IPS-NIHi7 (cell line): ENCODE measurements at regions not wholly inside any gene's neighbourhood (a gene's known extent, or its start where the extent isn't known, plus 50 kb on each side); places are given as distances from the start of the nearest gene placed in this dataset.
"Not testable (repeated sequence)": the region's sequence is repeated elsewhere in the genome, so short reads cannot be mapped to it uniquely, and the experiment has no call there.

Experiments used
- DNase-seq: peaks from one replicate; pipeline ENCODE4 v3.0.0; 2012; ENCODE audit warnings: mixed read lengths; ENCODE audit errors: extremely low spot score

DNA sequence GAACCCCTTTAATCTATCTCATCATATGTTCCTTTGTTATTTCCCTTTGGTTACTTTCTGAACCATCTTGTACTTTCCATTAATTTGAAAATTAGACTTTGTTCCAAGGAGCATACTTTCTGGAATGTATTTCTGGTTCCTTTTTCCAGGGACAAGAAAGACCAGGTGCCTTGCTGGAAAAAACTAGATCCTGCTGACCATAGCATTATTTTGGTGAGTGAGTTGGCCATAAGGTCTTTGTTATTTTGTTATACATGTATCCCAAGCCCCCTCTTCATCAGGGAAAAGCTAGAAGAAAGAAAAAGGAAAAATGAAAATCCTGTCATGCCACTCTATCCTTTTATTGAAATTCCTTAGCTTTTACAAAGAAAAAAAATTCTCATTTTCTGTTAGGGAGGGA is 228.1 kb upstream of the TFPI start:
- DNase-seq: no peak

DNA sequence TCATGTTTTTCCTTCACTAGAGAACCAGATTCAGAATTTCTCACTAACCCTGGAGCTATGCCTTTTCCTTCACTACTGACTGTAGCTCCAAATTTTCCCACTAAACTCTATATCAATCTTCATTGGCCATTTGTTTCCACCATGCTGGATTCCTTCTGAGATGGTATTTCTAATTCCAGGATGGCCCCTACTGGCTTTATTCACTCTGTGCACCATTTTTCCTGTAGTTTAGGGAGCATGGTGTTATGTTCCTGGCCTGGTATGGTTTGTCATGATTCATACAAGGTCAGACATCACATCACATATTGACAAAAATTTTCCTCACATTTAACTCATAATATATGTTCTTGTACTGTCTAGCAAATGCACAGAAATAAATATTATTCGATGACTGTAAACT is 229.2 kb upstream of the TFPI start:
- DNase-seq: no peak

DNA sequence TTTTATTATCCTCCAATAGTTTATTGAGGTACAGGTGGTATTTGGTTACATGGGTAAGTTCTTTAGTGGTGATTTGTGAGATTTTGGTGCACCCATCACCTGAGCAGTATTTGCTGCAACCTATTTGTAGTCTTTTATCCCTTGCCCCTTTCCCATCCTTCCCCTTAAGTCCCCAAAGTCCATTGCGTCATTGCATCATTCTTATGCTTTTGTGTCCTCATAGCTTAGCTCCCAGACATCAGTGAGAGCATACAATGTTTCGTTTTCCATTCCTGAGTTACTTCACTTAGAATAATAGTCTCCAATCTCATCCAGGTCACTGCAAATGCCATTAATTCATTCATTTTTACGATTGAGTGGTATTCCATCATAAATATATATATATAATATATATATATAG is 229.9 kb upstream of the TFPI start:
- not testable (repeated sequence) for DNase-seq

GRCh38 chr2:187799601-187800000 is 245.4 kb upstream of the TFPI start:
- DNase-seq: no peak

DNA sequence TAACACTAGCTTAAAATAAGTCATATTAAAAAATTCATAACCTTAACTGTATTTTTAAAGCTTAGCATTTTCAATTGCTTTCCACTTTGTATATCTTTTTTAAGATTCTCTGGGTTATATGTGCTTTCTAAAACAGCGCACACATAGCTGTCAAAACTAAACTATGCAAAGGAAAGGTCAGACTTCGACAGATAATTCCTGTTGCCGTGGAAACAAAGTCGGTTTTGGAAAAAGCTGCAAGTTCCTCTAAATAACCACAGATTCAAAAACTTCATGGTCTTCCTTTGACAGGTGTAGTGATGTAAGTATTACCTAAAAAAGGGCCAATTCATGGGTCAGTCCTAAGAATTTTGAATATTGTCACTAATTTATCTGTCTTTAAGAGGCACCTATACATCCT is 249.6 kb upstream of the TFPI start:
- DNase-seq: no peak

- no peak for DNase-seq
These were observed 260.9 kb upstream of the TFPI start for GRCh38 chr2:187815113-187815512.

DNA sequence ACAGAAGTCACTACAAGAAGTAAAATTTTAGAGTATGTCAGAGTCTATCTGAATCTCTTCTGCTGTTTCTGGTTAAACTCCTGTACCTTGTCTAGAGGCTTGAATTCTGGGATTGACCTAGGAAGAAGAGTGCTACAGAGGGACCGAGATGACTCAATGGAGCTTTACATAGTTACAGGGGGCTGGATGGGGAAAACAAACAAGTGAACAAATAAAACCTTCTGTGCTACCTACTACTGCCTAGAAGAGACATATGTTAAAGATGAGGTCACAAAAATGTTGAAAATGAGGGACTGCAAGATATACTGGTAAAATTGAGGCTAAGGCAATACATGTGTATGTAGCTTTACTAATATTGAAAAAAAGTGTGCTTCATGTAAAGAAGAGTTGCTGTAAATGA is 265.4 kb upstream of the TFPI start:
- DNase-seq: no peak

DNA sequence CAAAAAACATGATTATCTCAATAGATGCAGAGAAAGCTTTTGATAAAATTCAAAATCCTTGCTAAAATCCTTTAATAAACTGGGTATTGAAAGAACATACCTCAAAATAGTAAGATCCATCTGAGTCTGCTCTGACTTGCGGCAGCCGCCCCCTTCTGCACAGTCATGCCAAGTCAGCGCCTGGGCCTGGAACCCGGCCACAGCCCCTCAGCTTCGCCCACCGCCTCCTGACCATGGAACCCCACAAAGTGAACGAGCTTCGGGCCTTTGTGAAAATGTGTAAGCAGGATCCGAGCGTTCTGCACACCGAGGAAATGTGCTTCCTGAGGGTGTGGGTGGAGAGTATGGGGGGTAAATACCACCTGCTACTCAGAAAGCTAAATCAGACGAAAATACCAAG is 270.9 kb upstream of the TFPI start:
- no peak for DNase-seq

DNA sequence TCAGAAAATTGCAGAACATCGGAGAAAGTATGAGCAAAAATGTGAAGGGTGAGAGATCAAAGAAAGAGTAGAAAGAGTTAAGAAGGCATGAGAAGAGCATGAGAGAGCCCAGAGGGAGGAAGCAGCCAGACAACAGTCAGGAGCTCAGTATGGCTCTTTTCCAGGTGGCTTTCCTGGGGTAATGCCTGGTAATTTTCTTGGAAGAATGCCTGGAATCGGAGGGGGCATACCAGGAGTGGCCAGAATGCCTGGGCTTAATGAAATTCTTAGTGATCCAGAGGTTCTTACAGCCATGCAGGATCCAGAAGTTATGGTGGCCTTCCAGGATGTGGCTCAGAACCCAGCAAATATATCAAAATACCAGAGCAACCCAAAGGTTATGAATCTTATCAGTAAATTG is 271.8 kb upstream of the TFPI start:
- no peak for DNase-seq

- DNase-seq: no peak
These were observed 280.6 kb upstream of the TFPI start for GRCh38 chr2:187834787-187835186.

DNA sequence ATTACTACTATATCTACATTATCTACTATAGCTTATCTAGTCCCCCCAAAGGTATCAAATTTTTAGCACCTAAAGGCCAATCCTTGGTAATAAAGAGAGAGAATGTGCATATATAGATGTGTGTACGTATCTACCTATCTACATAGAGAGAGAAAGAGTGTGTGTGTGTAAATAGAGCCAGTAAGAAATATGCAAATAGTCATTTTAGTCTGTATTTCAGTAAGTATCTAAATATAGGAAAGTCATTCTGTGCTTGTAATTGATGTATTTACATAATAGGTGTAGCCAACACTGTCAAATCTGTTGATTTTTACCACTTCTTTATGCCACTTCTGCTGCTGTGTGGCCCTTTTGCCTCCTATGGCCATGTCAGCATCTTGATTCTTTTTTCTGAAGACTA is 284.5 kb upstream of the TFPI start:
- no peak for DNase-seq

DNA sequence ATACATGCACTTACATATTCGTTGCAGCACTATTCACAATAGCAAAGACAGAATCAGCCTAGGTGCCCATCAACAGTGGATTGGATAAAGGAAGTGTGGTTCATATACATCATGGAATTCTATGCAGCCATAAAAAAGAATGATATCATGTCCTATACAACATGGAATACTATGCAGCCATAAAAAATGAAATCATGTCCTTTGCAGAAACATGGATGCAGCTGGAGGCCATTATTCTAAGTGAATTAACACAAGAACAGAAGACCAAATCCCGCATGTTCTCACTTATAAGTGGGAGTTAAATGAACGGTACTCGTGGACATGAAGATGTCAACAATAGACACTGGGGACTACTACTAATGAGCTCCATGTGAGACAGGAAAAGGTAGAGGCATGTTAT is 288.1 kb upstream of the TFPI start:
- DNase-seq: no peak

GRCh38 chr2:187842978-187843847 is 289.0 kb upstream of the TFPI start:
- DNase-seq: peak; percentile 48

DNA sequence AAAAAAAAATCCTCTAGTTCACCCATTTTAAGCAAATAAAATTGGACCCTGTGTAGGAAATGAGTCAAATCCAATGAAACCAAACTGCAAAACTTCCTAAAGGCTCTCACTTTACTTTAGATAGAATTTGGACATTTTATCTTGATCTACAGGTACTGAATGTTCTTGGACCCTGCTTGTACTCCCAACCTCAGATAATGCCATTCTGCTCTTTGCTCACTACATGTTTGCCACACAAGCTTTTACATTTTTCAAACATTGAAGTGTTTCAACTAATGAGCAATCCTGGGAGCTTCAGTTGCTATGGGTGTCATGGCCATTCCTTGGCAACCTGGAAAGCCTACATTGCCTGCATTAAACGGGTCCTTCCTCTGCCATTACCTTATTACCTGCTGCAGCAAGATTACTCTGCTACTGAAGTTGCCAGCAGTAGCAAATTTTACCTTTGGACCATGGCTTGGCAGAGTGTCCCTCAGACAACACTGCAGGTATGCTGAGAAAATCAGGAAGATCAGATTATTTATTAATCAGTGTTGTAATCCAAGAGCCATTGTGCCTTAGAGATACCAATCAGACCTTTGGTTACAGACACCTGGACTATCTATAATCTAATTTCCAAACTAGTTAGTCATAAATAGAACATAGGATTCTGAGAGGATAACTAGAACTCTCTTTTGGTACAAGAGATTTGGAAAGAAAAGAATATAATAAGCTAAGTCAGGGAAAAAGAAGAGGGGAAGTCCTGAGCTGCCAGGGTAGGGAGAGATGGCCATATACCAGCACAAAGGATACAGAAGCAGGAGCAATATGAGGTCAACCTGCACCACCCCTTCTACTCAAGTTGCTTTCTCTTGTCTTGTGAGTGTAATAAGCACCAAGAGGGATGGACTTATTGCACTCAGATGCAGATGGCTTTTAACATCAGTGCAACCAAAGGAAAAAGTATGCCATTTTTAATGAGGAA is 293.3 kb upstream of the TFPI start:
- no peak for DNase-seq

- DNase-seq: no peak
These were observed 297.8 kb upstream of the TFPI start for GRCh38 chr2:187851955-187852561.

DNA sequence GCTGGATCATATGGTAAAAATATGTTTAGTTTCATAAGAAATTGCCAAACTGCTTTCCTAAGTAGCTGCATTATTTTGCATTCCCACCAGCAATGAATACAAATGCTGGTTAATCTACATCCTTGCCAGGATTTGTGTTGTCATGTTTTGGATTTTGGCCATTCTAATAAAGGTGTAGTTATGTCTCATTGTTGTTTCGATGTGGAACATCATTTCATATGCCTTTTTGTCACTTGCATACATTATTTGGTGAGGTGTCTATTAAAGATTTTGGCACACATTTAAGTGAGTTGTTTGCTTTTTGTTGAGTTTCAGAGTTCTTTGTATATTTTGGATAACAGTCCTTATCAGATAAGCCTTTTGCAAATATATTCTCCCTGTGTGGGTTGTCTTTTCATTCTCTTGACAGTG is 299.2 kb upstream of the TFPI start:
- no peak for DNase-seq

GRCh38 chr2:187854801-187855200 is 300.6 kb upstream of the TFPI start:
- no peak for DNase-seq

- DNase-seq: no peak
These were observed 301.5 kb upstream of the TFPI start for GRCh38 chr2:187855689-187856088.

DNA sequence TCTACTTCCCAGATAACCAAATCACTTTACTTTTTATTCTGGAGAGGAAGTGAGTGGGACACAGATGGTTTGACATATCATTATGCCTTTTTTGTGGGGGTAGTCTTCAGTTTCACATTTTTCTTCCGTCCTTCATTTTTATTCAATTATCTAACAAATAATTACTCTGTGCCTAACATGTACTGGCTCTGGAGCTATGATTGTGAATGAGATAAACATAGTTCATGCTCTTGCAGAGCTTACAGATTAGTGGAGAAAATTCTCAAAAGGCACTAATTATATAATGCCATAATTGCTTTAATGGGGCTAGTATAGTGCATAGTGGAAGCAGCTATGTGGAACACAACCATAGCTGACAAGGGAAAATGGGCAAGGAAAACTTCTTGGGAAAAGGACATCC is 303.6 kb upstream of the TFPI start:
- no peak for DNase-seq

DNA sequence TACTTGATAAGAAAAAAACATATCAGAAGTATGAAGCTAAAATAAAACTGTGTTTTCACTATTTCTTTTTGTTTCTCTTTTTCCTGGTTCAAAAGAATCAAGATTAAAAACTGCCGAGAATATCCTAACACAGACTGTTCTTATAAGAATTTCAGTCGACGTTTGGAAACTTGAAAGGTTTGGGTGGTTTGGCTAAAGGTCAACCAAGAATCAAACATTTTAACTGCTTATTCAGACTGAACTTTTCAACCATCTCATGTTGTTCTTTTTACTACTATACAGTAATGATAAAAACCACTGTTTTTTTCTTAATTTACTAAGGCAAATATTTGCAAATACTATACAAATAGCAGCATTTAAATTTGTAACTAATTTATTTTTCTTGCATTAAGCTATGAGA is 308.5 kb upstream of the TFPI start:
- DNase-seq: no peak

DNA sequence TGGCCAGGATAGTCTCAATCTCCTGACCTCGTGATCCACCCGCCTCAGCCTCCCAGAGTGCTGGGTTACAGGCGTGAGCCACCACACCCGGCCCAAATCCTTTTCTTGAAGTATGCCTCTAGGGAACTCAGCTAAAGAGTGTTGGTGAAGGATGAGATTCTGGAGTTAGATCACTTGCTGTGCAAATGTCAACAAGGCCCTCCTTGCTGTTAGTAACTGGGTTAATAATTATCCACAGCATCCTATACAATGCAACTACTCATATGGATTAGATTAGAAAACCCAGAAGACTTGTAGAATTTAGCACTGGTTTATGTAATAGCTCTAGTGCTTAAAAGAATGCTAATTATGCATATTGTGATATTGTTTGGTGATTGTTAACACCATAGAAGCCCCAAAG is 310.8 kb upstream of the TFPI start:
- no peak for DNase-seq

- DNase-seq: no peak
These were observed 312.9 kb upstream of the TFPI start for GRCh38 chr2:187867165-187867564.
